H1 (cell line): ENCODE measurements at regions not wholly inside any gene's neighbourhood (a gene's known extent, or its start where the extent isn't known, plus 50 kb on each side); places are given as distances from the start of the nearest gene placed in this dataset.

Experiments used
- CTCF ChIA-PET: fragments of 300-600 bp; sonication (Branson Sonifier 250); formaldehyde crosslinking; loops from one replicate; lab custom pipeline; 2021; ENCODE audit not compliant: partially characterized antibody; lab: Charles Lee
- POLR2A ChIA-PET: fragments of 300-600 bp; sonication (Branson Sonifier 250); formaldehyde crosslinking; loops from one replicate; lab custom pipeline; 2021; ENCODE audit warnings: inconsistent platforms; ENCODE audit not compliant: partially characterized antibody; lab: Charles Lee
- DNase-seq, 2 experiments: peaks; one replicate each; pipeline versions ENCODE4 v3.0.0 to v3.0.0-alpha.2; 2010 to 2022; ENCODE audit warnings: low spot score in 2 of 2, low read depth in 1 of 2, mixed read lengths in 1 of 2
- FAIRE-seq: peaks from 2 replicates; lab custom pipeline; 2011; peaks lifted over from hg19 to GRCh38; lab: Jason Lieb, UNC
- H2AFZ ChIP-seq: 2 replicates; pipeline ENCODE4 v1.8.1; 2012; ENCODE audit warnings: low read length, inconsistent platforms
- H2AK5ac ChIP-seq: 2 replicates; pipeline ENCODE4 v1.6.1; 2013; ENCODE audit warnings: low read depth, low read length
- H2BK120ac ChIP-seq: replicated peaks from 2 replicates; pipeline ENCODE3; 2013; ENCODE audit warnings: low read depth, low read length, inconsistent platforms
- H2BK12ac ChIP-seq: 2 replicates; pipeline ENCODE4 v1.6.1; 2013; ENCODE audit warnings: low read depth, low read length
- H2BK15ac ChIP-seq: 2 replicates; pipeline ENCODE4 v1.6.1; 2013; ENCODE audit warnings: low read length
- H2BK20ac ChIP-seq: 2 replicates; pipeline ENCODE4 v1.6.1; 2013; ENCODE audit warnings: low read length
- H2BK5ac ChIP-seq: 2 replicates; pipeline ENCODE4 v1.6.1; 2013; ENCODE audit warnings: low read depth, low read length
- H3K14ac ChIP-seq: 2 replicates; pipeline ENCODE4 v1.6.1; 2013; ENCODE audit warnings: inconsistent platforms; ENCODE audit not compliant: insufficient read length
- H3K18ac ChIP-seq: 2 replicates; pipeline ENCODE4 v1.6.1; 2013; ENCODE audit warnings: low read length; ENCODE audit errors: extremely low read depth
- H3K23ac ChIP-seq: 2 replicates; pipeline ENCODE4 v1.6.1; 2013; ENCODE audit warnings: inconsistent platforms; ENCODE audit not compliant: insufficient read length
- H3K23me2 ChIP-seq: 2 replicates; pipeline ENCODE4 v1.6.1; 2013; ENCODE audit warnings: low read depth, low read length
- H3K27ac ChIP-seq: 2 replicates; pipeline ENCODE4 v1.6.1; 2011; ENCODE audit warnings: low read depth, low read length, inconsistent platforms
- H3K27me3 ChIP-seq, 4 experiments: replicated peaks in 1 of 4; 1 replicate in 1 of 4; 2 replicates in 3 of 4; pipeline versions ENCODE4 v1.6.1 to v1.8.1; 2011 to 2013; ENCODE audit warnings: low read length in 3 of 4, mild to moderate bottlenecking in 3 of 4, inconsistent platforms in 2 of 4, mixed read lengths in 2 of 4, moderate library complexity in 1 of 4; ENCODE audit not compliant: control insufficient read depth in 3 of 4, insufficient read depth in 3 of 4; ENCODE audit errors: extremely low read depth in 1 of 4
- H3K36me3 ChIP-seq, 4 experiments: 2 replicates each; pipeline versions ENCODE4 v1.6.1 to v1.8.1; 2011 to 2013; ENCODE audit warnings: mild to moderate bottlenecking in 4 of 4, low read length in 3 of 4, moderate library complexity in 2 of 4, control low read depth in 1 of 4, inconsistent platforms in 1 of 4; ENCODE audit not compliant: insufficient read depth in 4 of 4, control insufficient read depth in 2 of 4
- H3K4ac ChIP-seq: replicated peaks from 2 replicates; pipeline ENCODE3; 2013; ENCODE audit warnings: low read length, low read depth, mixed read lengths, inconsistent platforms; ENCODE audit not compliant: insufficient read length
- H3K4me1 ChIP-seq, 4 experiments: replicated peaks in 1 of 4; 1 replicate in 1 of 4; 2 replicates in 3 of 4; pipeline versions ENCODE4 v1.6.1 to v1.8.1; 2011 to 2013; ENCODE audit warnings: low read length in 3 of 4, inconsistent platforms in 2 of 4, mixed read lengths in 1 of 4; ENCODE audit not compliant: insufficient read depth in 4 of 4, control insufficient read depth in 3 of 4
- H3K4me2 ChIP-seq, 2 experiments: 2 replicates each; pipeline versions ENCODE4 v1.6.1 to v1.8.1; 2011 to 2013; ENCODE audit warnings: low read depth in 2 of 2, low read length in 2 of 2, control low read depth in 1 of 2, inconsistent platforms in 1 of 2, mild to moderate bottlenecking in 1 of 2; ENCODE audit not compliant: insufficient read depth in 1 of 2
- H3K4me3 ChIP-seq, 4 experiments: fragments of 200-600, 300-600 bp in 1 of 4; sonication (generic), shearing (Covaris generic), sonication (Bioruptor Twin) in 1 of 4; 2 replicates each; pipeline versions ENCODE4 v1.5.1 to v1.8.1; 2011 to 2016; ENCODE audit warnings: low read length in 4 of 4, low read depth in 3 of 4, control low read depth in 2 of 4, inconsistent platforms in 2 of 4, mild to moderate bottlenecking in 2 of 4, mixed read lengths in 1 of 4, moderate library complexity in 1 of 4; ENCODE audit not compliant: insufficient read depth in 2 of 4; ENCODE audit errors: extremely low read depth in 1 of 4
- H3K56ac ChIP-seq: replicated peaks from 2 replicates; pipeline ENCODE3; 2013; ENCODE audit warnings: low read depth, mild to moderate bottlenecking, mixed read lengths, low read length, inconsistent platforms; ENCODE audit not compliant: insufficient read length
- H3K79me1 ChIP-seq: 2 replicates; pipeline ENCODE4 v1.6.1; 2013; ENCODE audit warnings: low read depth, low read length, control low read depth
- H3K79me2 ChIP-seq, 2 experiments: 2 replicates each; pipeline versions ENCODE4 v1.6.1 to v1.8.1; 2012 to 2013; ENCODE audit warnings: low read length in 2 of 2, mild to moderate bottlenecking in 2 of 2, inconsistent platforms in 1 of 2; ENCODE audit not compliant: insufficient read depth in 2 of 2, control insufficient read depth in 1 of 2
- H3K9ac ChIP-seq, 4 experiments: replicated peaks in 1 of 4; 1 replicate in 1 of 4; 2 replicates in 3 of 4; pipeline versions ENCODE4 v1.6.1 to v1.8.1; 2011 to 2013; ENCODE audit warnings: low read depth in 3 of 4, low read length in 3 of 4, control low read depth in 2 of 4, mild to moderate bottlenecking in 2 of 4, moderate library complexity in 2 of 4, inconsistent platforms in 1 of 4; ENCODE audit errors: extremely low read depth in 1 of 4
- H3K9me3 ChIP-seq, 2 experiments: 2 replicates each; pipeline versions ENCODE4 v1.6.1 to v1.8.1; 2012 to 2013; ENCODE audit warnings: mild to moderate bottlenecking in 2 of 2, moderate library complexity in 2 of 2, control low read depth in 1 of 2, inconsistent platforms in 1 of 2, low read depth in 1 of 2, low read length in 1 of 2, mixed read lengths in 1 of 2; ENCODE audit not compliant: insufficient read depth in 2 of 2
- H4K20me1 ChIP-seq, 2 experiments: replicated peaks in 1 of 2; 2 replicates each; pipeline versions ENCODE3 to v1.8.1; 2011 to 2013; ENCODE audit warnings: inconsistent platforms in 2 of 2, low read length in 2 of 2, mild to moderate bottlenecking in 1 of 2; ENCODE audit not compliant: insufficient read depth in 2 of 2, control insufficient read depth in 1 of 2
- H4K5ac ChIP-seq: 2 replicates; pipeline ENCODE4 v1.6.1; 2013; ENCODE audit warnings: low read length, low read depth, mixed read lengths, inconsistent platforms; ENCODE audit not compliant: insufficient read length
- H4K8ac ChIP-seq: 2 replicates; pipeline ENCODE4 v1.8.0; 2013; ENCODE audit warnings: mild to moderate bottlenecking, moderate library complexity, low read length, inconsistent platforms; ENCODE audit not compliant: insufficient read depth; ENCODE audit errors: extremely low read depth
- H4K91ac ChIP-seq: replicated peaks from 2 replicates; pipeline ENCODE3; 2013; ENCODE audit warnings: low read length, mixed read lengths, inconsistent platforms; ENCODE audit not compliant: insufficient read length
- BRCA1 ChIP-seq: IDR thresholded peaks from 2 replicates; pipeline ENCODE4 v1.6.1; 2012; ENCODE audit warnings: low read depth, low read length, improper control_type of control experiment
- SAP30 ChIP-seq: fragments of 300-600 bp; sonication (generic); IDR thresholded peaks from 2 replicates; pipeline ENCODE4 v1.7.1; 2012; ENCODE audit warnings: low read length, moderate library complexity, mild to moderate bottlenecking, inconsistent platforms; ENCODE audit not compliant: insufficient read depth, insufficient replicate concordance
- SUZ12 ChIP-seq: fragments of 200-600 bp; sonication (generic); IDR thresholded peaks from 2 replicates; pipeline ENCODE4 v1.6.1; 2012; ENCODE audit warnings: mild to moderate bottlenecking, inconsistent platforms, low read length, moderate library complexity, mixed read lengths
- WGBS, 2 experiments: shearing (Covaris generic) in 1 of 2; methylation state at CpG; one replicate each; pipeline versions ENCODE4 v1.1.6 to v1.1.7; 2013 to 2015; ENCODE audit warnings: low lambda C conversion rate in 2 of 2, mixed read lengths in 2 of 2, inconsistent platforms in 1 of 2, low coverage in 1 of 2, missing lambda C conversion rate in 1 of 2; ENCODE audit not compliant: insufficient replicate concordance in 2 of 2, insufficient coverage in 1 of 2, insufficient read length in 1 of 2; ENCODE audit errors: extremely low coverage in 1 of 2, missing lambda C conversion rate in 1 of 2; 5-methylcytosine and 5-hydroxymethylcytosine counted together

GRCh38 chr3:181796641-181797040 lies 84.9 kb downstream of the SOX2 start:
- Histone ChIP-seq H2BK5ac (no peak overlapping the region), H4K8ac (no peak overlapping the region), H2AK5ac (no peak overlapping the region), H3K56ac (no peak overlapping the region), H3K23ac (no peak overlapping the region), H4K20me1 (no peaks in the 10 kb centered on the region), H3K27me3 (no peaks in the 10 kb centered on the region), H3K4ac (no peak overlapping the region), H4K91ac (no peak overlapping the region), H3K36me3 (no peaks in the 10 kb centered on the region), H3K9ac (no peak overlapping the region), H2BK120ac (no peak overlapping the region)
- CTCF ChIA-PET: interaction anchor here (1.3 kb wide), 1 partner anchor 23 kb away, joined by 6 read pairs; no protein-coding TSS in a partner anchor
- FAIRE-seq (peak; percentile 80), DNase-seq (no peak)
- TF ChIP-seq BRCA1: no peak
- TF ChIP-seq SUZ12: no peak
- TF ChIP-seq SAP30: no peak
- TF ChIP-seq, all 59 proteins: peak for 0
- Histone ChIP-seq H2BK12ac (0 out of 2 replicates have a peak overlapping the region, but pooled peaks have one; percentile 44), H3K18ac (no peak overlapping the region), H3K4me1 (peaks cover 0 to 14% (median 7%) of the 10 kb centered on the region in 4 experiments; a peak in 4 of 7 replicates), H3K4me3 (no peak overlapping the region), H2AFZ (no peak overlapping the region), H2BK15ac (no peak overlapping the region), H3K27ac (no peak overlapping the region), H3K23me2 (no peaks in the 10 kb centered on the region), H3K4me2 (0 out of 4 replicates have a peak overlapping the region, but pooled peaks of 1 of the 2 experiments have one; percentile 14), H4K5ac (no peak overlapping the region), H3K79me1 (no peaks in the 10 kb centered on the region), H3K79me2 (no peaks in the 10 kb centered on the region), H3K14ac (no peak overlapping the region), H3K9me3 (no peaks in the 10 kb centered on the region), H2BK20ac (no peak overlapping the region)
- POLR2A ChIA-PET: no interaction called here
- WGBS, 2 experiments: 60% methylated on average over 3 of the region's 3 CpGs; no CpG with 5 or more reads in 1 of the 2 experiments
